ENCODE measurements at regions not wholly inside any gene's neighbourhood (a gene's known extent, or its start where the extent isn't known, plus 50 kb on each side); places are given as distances from the start of the nearest gene placed in this dataset.

GRCh38 chr3:152157337-152157736 is 111.4 kb upstream of the MBNL1 start:
- no peak for DNase-seq

- no peak for DNase-seq
Measured at GRCh38 chr3:152159328-152159727, 109.4 kb upstream of the MBNL1 start.

GRCh38 chr3:152160350-152161011 is 108.2 kb upstream of the MBNL1 start:
- DNase-seq: no peak

GRCh38 chr3:152172460-152172859 is 96.3 kb upstream of the MBNL1 start:
- DNase-seq: no peak

- no peak for DNase-seq
Measured at GRCh38 chr3:152173627-152174026, 95.1 kb upstream of the MBNL1 start.

- no peak for DNase-seq
Measured at GRCh38 chr3:152174876-152175527, 93.7 kb upstream of the MBNL1 start.

- DNase-seq: no peak
Measured at GRCh38 chr3:152175528-152175889, 93.2 kb upstream of the MBNL1 start.

GRCh38 chr3:152176241-152176640 is 92.5 kb upstream of the MBNL1 start:
- DNase-seq: no peak

GRCh38 chr3:152176998-152177397 is 91.7 kb upstream of the MBNL1 start:
- DNase-seq: no peak

- DNase-seq: no peak
Measured at GRCh38 chr3:152177757-152178156, 91.0 kb upstream of the MBNL1 start.

- DNase-seq: peak; percentile 63
Measured at GRCh38 chr3:152183473-152183872, 85.3 kb upstream of the MBNL1 start.

- DNase-seq: no peak
Measured at GRCh38 chr3:152184971-152185686, 83.6 kb upstream of the MBNL1 start.

- no peak for DNase-seq
Measured at GRCh38 chr3:152185891-152186630, 82.7 kb upstream of the MBNL1 start.

- DNase-seq: no peak
Measured at GRCh38 chr3:152190636-152191183, 78.0 kb upstream of the MBNL1 start.

- no peak for DNase-seq
Measured at GRCh38 chr3:152192050-152192449, 76.7 kb upstream of the MBNL1 start.

GRCh38 chr3:152192936-152193672 is 75.6 kb upstream of the MBNL1 start:
- no peak for DNase-seq

- no peak for DNase-seq
Measured at GRCh38 chr3:152193673-152194267, 75.0 kb upstream of the MBNL1 start.

GRCh38 chr3:152195206-152195605 is 73.5 kb upstream of the MBNL1 start:
- DNase-seq: no peak

GRCh38 chr3:152196782-152197181 is 71.9 kb upstream of the MBNL1 start:
- DNase-seq: no peak

- no peak for DNase-seq
Measured at GRCh38 chr3:152197451-152197850, 71.3 kb upstream of the MBNL1 start.

GRCh38 chr3:152197937-152198336 is 70.8 kb upstream of the MBNL1 start:
- no peak for DNase-seq

GRCh38 chr3:152198665-152199064 is 70.1 kb upstream of the MBNL1 start:
- no peak for DNase-seq

All from stimulated activated CD4-positive, alpha-beta T cell treated with anti-CD3 and anti-CD28 coated beads, Interleukin-15, amount 100 ng/mL, for 24 hours (primary cell).